Coronary artery (tissue), 2 donors: ENCODE measurements at regions not wholly inside any gene's neighbourhood (a gene's known extent, or its start where the extent isn't known, plus 50 kb on each side); places are given as distances from the start of the nearest gene placed in this dataset.

Source experiments
- DNase-seq: peaks from one replicate; pipeline ENCODE4 v3.0.0-alpha.2; 2017; ENCODE audit warnings: low spot score
- H3K27ac ChIP-seq, 2 donors: fragments of 200-600 bp; sonication (generic); one replicate each; pipeline ENCODE4 v1.5.1; 2016 to 2019
- H3K4me3 ChIP-seq: fragments of 200-600 bp; sonication (generic); 2 replicates; pipeline ENCODE4 v1.5.1; 2016; ENCODE audit warnings: mild to moderate bottlenecking, moderate library complexity
- TF ChIP-seq, protein P1 (sequence below): fragments of 200-600 bp; sonication (generic); IDR thresholded peaks from one replicate; pipeline ENCODE4 v1.5.1; 2019; ENCODE audit warnings: antibody characterized with exemption

GRCh38 chr10:8566737-8567136, 512.2 kb downstream of the GATA3 start:
- no peak for DNase-seq
- H3K27ac ChIP-seq: no peak overlapping the region
- no peak overlapping the region for H3K4me3 ChIP-seq
- TF ChIP-seq, protein P1, sequence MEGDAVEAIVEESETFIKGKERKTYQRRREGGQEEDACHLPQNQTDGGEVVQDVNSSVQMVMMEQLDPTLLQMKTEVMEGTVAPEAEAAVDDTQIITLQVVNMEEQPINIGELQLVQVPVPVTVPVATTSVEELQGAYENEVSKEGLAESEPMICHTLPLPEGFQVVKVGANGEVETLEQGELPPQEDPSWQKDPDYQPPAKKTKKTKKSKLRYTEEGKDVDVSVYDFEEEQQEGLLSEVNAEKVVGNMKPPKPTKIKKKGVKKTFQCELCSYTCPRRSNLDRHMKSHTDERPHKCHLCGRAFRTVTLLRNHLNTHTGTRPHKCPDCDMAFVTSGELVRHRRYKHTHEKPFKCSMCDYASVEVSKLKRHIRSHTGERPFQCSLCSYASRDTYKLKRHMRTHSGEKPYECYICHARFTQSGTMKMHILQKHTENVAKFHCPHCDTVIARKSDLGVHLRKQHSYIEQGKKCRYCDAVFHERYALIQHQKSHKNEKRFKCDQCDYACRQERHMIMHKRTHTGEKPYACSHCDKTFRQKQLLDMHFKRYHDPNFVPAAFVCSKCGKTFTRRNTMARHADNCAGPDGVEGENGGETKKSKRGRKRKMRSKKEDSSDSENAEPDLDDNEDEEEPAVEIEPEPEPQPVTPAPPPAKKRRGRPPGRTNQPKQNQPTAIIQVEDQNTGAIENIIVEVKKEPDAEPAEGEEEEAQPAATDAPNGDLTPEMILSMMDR: no peak

- no peak for DNase-seq
- Histone ChIP-seq H3K27ac (no peak overlapping the region), H3K4me3 (no peak overlapping the region)
- TF ChIP-seq, protein P1: no peak
These were observed 513.9 kb downstream of the GATA3 start for GRCh38 chr10:8568401-8568800.

- no peak overlapping the region for H3K27ac ChIP-seq
- no peak for DNase-seq
- TF ChIP-seq, protein P1: no peak
These were observed 521.1 kb downstream of the GATA3 start for GRCh38 chr10:8575620-8576019.

DNA sequence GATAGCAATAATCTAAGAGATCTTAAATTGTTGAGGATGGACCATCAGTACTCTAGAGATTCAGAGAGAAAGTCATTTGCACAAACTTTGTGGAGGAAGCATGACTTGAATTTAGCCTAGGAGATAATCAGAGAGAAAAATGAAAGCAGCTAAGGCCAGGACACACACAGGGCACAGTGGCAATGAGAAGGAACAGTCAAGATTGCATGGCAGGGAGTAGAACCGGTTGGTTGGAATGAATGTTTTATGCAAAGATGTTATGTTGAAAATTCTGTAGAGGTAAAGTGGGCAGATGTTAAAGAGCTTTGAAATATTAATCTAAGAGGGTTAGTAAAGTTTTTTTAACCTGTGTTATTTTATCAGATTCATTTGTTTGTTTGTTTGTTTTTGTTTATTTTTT, 521.8 kb downstream of the GATA3 start:
- H3K27ac ChIP-seq: no peak overlapping the region
- no peak overlapping the region for H3K4me3 ChIP-seq
- DNase-seq: no peak
- TF ChIP-seq, protein P1: no peak

More at GRCh38 chr10:8575620-8576019, 521.1 kb downstream of the GATA3 start:
- no peak overlapping the region for H3K4me3 ChIP-seq

- TF ChIP-seq, protein P1: no peak
These were observed 522.4 kb downstream of the GATA3 start for GRCh38 chr10:8576911-8577310.

DNA sequence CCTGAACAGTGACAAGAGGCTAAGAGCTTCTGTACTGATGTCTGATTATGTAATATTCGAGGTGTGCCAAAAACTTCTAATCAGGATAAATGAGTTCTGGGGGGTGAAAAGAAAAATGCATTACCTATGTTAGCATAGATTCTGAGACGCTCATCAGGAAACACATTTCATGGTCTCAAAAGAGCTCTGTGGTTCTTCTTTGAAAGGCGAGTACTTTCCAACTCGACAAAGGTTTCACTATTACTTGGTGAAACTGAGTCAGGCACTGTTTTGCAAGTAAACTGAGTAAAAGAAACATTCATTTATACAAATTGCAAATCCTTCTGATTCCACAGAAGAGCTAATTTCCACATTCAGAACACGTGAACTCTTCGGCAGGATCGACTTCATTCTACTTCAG, 523.2 kb downstream of the GATA3 start:
- DNase-seq: no peak
- no peak overlapping the region for H3K4me3 ChIP-seq
- TF ChIP-seq, protein P1: no peak
- no peak overlapping the region for H3K27ac ChIP-seq

More at GRCh38 chr10:8576911-8577310, 522.4 kb downstream of the GATA3 start:
- Histone ChIP-seq H3K27ac (no peak overlapping the region), H3K4me3 (no peak overlapping the region)
- no peak for DNase-seq

DNA sequence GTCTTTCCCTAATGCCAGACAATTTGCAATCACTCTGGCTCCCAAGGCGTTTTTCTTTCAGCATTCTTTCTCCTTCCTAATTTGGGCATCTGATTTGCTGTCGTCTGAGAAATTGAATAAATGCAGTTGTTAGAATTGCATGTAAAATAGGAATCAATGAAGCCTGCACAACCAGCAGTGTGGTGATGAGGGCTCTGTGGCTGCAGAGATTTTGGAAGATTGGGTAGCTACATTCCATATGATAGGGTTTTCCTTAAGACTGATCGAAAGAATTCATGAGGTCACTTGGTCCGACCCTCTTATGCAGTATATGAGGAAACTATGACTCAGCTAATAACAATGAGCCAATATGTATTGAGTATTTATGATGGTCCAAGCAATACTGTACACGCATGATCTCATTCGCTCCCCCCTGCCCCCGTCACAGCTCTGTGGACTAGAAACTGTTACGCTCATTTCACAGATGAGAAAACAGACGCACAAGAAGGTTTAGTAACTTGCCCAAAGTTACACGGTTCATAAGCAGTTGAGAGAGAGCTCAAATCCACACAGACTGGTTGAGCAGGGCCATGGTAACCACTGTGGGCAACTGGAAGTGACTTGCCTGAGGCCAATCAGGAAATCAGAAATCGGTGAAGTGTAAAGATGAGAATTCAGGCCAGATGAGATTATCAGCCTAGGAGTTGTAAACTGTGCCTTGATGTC, 527.2 kb downstream of the GATA3 start:
- no peak overlapping the region for H3K27ac ChIP-seq
- TF ChIP-seq, protein P1: no peak
- DNase-seq: no peak
- H3K4me3 ChIP-seq: no peak overlapping the region
